Esophagus muscularis mucosa (tissue), 4 donors: ENCODE measurements at regions not wholly inside any gene's neighbourhood (a gene's known extent, or its start where the extent isn't known, plus 50 kb on each side); places are given as distances from the start of the nearest gene placed in this dataset.

Experiments
- EP300 ChIP-seq: sonication (generic); formaldehyde crosslinking; IDR thresholded peaks from one replicate; pipeline ENCODE4 v1.6.1; 2017; ENCODE audit warnings: antibody characterized with exemption
- POLR2A ChIP-seq: fragments of 450-650 bp; IDR thresholded peaks from one replicate; pipeline ENCODE4 v1.6.1; 2017; ENCODE audit warnings: antibody characterized with exemption, moderate library complexity, mild to moderate bottlenecking, low read depth
- TF ChIP-seq, protein P1 (sequence below), 3 experiments: fragments of 200-600 bp in 2 of 3; fragments of 450-650 bp in 1 of 3; sonication (generic) in 2 of 3; IDR thresholded peaks; one replicate each; pipeline ENCODE4 v1.5.1; 2017 to 2019; ENCODE audit warnings: antibody characterized with exemption in 3 of 3, mild to moderate bottlenecking in 2 of 3, moderate library complexity in 1 of 3

DNA sequence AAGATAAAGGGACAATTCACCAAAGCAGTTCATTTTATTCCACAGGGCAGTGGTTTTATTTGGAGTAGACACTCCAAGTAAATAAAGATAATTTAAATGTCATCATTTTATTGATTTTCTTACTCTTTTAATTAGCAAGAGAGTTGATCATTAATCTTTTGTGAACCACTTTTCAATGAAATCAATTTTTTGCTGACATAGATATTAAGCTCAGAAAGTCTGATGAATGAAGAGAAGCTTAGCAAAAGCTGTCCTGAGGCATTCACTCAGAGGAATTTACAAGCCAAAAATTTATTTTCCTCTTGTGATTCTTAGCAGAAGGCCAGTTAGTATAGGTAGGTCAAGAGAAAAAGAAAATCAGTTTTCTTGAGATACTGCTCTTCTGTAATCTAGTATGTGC, 618.0 kb downstream of the CCER1 start:
- TF ChIP-seq, protein P1, sequence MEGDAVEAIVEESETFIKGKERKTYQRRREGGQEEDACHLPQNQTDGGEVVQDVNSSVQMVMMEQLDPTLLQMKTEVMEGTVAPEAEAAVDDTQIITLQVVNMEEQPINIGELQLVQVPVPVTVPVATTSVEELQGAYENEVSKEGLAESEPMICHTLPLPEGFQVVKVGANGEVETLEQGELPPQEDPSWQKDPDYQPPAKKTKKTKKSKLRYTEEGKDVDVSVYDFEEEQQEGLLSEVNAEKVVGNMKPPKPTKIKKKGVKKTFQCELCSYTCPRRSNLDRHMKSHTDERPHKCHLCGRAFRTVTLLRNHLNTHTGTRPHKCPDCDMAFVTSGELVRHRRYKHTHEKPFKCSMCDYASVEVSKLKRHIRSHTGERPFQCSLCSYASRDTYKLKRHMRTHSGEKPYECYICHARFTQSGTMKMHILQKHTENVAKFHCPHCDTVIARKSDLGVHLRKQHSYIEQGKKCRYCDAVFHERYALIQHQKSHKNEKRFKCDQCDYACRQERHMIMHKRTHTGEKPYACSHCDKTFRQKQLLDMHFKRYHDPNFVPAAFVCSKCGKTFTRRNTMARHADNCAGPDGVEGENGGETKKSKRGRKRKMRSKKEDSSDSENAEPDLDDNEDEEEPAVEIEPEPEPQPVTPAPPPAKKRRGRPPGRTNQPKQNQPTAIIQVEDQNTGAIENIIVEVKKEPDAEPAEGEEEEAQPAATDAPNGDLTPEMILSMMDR (IDR thresholded peaks at IDR 0.05), result no peak
- no peak for TF ChIP-seq POLR2A
- TF ChIP-seq EP300, result no peak
